GM21717 (cell line): ENCODE measurements at regions not wholly inside any gene's neighbourhood (a gene's known extent, or its start where the extent isn't known, plus 50 kb on each side); places are given as distances from the start of the nearest gene placed in this dataset.
"Not testable (repeated sequence)": the region's sequence is repeated elsewhere in the genome, so short reads cannot be mapped to it uniquely, and the experiment has no call there.

Experiments used
- ATAC-seq: cut with Tn5 transposase; IDR thresholded peaks from one replicate; pipeline ENCODE4 v1.9.1; 2021; ENCODE audit warnings: mild to moderate bottlenecking, moderate library complexity; ENCODE audit not compliant: unreplicated experiment

DNA sequence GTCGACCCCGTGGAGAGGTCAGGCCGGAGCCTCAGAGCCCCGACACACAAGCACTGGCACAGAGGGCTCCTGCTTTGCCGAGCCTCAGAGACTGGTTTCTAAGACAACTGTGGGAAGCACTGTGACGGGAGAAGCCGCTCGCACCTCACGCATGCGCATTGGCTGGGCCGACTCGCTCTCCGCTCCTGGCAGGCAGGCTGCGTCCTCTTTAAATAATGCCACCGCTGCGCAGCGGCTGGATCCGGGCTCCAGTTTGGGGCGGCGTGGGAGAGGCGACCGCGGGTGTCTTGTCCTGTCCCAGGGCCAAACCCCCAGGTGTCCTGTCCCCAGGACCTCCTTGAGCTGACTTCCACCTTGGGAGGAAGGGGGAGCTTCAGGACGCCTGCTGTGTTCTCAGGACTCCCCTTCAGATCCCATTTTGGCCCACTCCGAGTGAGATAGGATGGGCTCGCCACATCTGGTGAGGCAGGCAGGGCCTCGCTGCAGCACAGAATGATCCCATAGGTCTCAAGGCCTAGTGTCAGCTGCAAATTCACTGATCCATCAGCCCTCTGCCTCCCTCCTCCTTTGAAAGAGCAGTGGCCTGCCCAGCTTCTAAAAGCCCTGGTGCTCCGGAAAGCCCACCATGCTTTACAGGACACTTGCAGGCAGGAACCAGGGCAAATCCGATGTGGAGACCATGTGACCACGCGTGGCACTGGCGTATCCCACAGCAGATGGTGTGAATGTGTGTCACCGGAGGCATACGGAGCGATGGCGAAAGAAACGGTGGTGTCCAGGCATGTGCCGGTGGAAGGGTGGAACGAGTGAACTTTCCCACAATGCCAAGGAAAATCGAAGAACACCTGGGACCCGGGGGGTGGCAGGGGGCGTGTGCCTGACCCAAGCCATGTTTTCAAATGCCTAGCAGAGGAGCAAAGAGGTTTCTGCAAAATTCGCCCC is 169.3 kb upstream of the ZNF337 start:
- ATAC-seq, result no peak

DNA sequence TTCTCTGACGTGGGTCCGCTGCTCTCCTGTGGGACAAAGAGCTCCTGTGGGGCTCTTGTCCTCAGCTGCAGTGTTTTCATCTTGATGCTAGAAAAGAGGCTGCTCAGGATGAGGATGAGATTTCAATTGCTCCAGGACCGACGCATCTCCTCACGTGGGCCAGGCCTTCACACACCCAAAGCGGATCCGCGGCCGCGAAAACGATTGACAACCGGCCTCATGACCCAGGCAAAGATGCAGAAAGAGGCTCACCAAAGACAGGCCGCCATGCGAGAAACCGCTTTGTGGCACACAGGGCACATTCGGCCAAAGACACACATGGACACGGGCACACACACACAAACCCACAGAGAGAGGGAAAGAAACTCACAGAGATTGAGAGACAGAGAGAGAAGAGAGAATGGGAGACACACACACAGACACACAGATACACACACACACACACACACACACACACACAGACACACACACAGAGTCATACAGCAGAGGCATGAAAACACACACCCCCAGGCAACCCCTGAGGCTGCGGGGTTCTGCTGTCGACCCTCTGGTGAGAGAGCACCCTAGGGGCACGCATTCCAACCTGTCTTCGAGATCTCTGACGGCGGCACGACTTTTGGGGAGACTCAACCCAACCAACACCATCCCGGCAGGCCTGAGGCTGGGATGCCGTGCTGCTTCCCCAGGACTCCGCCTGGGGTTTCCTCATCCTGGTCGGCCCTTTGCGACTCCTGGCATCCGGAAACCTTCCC is 168.5 kb upstream of the ZNF337 start:
- not testable (repeated sequence) for ATAC-seq

- ATAC-seq, result no peak
Observed at GRCh38 chr20:25864326-25864962, 167.8 kb upstream of the ZNF337 start.

GRCh38 chr20:25863536-25864325 is 167.1 kb upstream of the ZNF337 start:
- ATAC-seq, result no peak

DNA sequence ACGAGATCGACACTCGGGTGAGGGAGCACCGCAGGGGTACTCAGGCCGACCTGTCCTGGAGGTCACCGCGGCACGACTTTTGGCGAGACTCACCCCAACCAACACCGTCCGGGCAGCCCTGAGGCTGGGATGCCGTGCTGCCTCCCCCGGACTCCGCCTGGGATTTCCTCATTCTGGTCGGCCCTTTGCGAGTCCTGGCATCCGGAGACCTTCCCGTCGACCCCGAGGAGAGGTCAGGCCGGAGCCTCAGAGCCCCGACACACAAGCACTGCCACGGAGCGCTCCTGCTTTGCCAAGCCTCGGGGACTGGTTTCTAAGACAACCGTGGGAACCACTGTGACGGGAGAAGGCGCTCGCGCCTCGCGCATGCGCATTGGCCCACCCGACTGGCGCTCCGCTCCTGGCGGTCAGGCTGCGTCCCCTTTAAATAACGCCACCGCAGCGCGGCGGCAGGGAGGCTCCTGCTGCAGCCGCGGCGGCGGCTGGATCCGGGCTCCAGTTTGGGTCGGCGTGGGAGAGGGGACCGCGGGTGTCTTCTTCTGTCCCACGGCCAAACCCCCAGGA is 166.4 kb upstream of the ZNF337 start:
- ATAC-seq, result not testable (repeated sequence)

DNA sequence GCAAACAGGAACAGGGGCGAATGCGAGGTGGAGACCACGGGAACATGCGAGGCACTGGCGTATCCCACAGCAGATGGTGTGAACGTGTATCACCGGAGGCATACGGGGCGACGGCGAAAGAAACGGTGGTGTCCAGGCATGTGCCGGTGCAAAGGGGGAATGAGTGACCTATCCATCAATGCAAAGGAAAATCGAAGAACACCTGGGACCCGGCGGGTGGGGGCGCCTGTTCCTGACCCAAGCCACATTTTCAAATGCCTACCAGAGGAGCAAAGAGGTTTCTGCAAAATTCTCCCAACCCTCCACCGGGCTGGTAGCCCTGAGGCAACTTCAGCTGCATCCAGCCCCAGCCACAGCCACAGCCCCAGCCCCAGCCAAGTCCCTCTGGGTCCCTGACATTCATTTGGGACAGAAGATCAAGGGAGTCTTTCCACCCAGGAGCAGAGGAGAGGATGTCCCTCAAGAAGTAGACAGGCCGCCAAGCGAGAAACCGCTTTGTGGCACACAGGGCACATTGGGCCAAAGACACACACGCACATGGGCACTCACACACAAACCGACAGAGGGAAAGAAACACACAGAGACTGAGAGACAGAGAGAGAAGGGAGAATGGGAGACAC is 164.0 kb upstream of the ZNF337 start:
- ATAC-seq, result no peak

DNA sequence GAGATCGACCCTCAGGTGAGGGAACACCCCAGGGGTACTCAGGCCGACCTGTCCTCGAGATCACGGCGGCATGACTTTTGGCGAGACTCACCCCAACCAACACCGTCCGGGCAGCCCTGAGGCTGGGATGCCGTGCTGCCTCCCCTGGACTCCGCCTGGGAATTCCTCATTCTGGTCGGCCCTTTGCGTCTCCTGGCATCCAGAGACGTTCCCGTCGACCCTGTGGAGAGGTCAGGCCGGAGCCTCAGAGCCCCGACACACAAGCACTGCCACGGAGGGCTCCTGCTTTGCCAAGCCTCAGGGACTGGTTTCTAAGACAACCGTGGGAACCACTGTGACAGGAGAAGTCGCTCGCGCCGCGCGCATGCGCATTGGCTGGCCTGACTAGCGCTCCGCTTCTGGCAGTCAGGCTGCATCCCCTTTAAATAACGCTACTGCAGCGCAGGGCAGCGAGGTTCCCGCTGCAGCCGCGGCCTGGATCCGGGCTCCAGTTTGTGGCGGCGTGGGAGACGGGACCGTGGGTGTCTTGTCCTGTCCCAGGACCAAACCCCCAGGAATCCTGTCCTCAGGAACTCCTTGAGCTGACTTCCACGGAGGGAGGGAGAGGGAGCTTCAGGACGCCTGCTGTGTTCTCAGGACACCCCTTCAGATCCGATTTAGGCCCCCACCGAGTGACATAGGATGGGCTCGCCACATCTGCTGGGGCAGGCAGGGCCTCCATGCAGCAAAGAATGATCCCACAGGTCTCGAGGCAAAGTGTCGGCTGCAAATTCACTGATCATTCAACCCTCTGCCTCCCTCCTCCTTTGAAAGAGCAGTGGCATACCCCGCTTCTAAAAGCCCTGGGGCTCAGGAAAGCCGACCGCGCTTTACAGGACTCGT is 163.2 kb upstream of the ZNF337 start:
- ATAC-seq, result peak; percentile 59

DNA sequence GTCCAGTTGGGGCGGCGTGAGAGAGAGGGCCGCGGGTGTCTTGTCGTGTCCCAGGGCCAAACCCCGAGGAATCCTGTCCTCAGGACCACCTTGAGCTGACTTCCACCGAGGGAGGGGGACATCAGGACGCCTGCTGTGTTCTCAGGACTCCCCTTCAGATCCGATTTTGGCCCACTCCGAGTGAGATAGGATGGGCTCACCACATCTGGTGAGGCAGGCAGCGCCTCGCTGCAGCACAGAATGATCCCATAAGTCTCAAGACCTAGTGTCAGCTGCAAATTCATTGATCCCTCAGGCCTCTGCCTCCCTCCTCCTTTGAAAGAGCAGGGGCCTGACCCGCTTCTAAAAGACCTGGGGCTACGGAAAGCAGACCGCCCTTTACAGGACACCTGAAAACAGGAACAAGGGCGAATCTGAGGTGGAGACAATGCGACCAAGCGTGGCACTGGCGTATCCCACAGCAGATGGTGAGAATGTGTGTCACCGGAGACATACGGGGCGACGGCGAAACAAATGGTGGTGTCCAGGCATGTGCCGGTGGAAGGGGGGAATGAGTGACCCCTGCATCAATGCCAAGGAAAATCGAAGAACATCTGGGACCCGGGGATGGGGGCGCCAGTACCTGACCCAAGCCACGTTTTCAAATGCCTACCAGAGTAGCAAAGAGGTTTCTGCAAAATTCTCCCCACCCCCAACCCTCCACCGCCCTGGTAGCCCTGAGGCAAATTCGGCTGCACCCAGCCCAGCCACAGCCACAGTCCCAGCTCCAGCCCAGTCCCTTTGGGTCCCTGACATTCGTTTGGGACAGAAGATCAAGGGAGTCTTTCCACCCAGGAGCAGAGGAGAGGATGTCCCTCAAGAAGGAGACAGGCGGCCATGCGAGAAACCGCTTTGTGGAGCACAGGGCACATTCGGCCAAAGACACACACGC is 162.1 kb upstream of the ZNF337 start:
- ATAC-seq, result no peak

- not testable (repeated sequence) for ATAC-seq
Observed at GRCh38 chr20:25857091-25857788, 160.6 kb upstream of the ZNF337 start.

DNA sequence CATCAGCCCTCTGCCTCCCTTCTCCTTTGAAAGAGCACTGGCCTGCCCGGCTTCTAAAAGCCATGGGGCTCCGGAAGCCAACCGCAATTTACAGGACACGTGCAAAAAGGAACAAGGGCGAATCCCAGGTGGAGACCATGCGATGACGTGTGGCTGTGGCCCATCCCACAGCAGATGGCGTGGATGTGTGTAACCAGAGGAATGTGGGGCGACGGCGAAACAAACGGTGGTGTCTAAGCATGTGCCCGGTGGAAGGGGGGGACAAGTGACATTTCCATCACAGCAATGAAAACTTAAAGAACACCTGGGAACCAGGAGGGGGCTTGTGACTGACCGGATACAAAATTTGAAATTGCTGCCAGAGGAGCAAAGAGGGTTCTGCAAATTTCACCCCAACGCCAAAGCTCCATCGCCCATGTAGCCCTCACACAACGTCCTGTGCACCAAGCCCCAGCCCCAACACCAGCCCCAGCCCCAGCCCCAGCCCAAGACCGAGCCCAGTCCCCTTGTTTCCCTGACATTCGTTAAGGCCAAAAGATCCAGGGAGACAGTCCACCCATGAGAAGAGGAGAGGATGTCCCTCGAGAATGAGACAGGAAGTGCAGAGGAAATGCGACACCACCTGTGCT is 159.7 kb upstream of the ZNF337 start:
- no peak for ATAC-seq

DNA sequence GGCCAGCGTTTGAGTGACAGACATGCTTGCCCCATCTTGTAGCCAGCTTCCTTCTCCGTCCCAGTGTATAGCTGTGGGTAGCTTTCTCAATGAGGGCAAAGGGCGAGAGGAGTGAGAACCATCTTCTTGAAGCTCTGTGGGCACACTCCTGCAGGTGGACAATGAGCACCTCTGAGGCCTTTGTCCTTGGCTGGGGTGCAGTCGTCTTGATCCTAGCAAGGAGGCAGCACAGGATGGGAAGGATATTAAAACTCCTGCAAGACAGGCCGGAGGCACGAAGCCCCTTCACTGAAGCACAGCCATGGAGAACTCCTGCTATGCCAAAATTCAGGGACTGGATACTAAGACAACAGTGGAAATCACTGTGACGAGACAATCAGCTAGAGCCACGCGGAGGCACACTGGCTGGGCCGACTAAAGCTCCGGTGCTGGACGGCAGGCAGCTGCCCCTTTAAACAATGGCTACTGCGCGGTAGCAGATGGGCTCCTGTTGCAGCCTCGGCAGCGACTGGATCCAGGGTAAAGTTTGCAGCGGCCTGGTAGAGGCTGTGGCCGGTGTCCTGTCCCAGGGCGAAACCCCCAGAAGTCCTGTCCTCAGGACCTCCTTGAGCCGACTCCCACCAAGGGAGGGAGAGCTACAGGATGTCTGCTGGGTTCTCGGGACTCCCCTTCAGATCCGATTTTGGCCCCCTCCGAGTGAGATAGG is 159.0 kb upstream of the ZNF337 start:
- ATAC-seq, result not testable (repeated sequence)

DNA sequence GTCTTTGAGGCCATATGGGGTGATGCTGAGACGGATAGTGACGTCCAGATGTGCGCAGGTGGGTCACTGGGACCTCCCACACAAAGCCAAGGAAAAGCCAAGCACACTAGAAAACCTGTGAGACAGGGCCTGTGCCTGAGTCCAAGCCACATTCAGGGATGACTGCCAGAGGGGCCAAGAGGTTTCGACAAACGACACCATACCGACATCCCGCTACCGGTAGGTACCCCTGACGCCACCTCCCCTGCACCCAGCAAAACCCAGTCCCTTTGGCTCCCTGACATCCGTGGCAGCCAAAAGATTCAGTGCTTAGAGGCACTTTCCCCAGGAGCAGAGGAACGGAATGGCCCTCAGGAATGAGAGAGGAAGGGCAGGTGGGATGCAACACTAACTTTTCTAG is 158.0 kb upstream of the ZNF337 start:
- not testable (repeated sequence) for ATAC-seq

- ATAC-seq, result peak; percentile 76
Observed at GRCh38 chr20:25853718-25854388, 157.2 kb upstream of the ZNF337 start.

DNA sequence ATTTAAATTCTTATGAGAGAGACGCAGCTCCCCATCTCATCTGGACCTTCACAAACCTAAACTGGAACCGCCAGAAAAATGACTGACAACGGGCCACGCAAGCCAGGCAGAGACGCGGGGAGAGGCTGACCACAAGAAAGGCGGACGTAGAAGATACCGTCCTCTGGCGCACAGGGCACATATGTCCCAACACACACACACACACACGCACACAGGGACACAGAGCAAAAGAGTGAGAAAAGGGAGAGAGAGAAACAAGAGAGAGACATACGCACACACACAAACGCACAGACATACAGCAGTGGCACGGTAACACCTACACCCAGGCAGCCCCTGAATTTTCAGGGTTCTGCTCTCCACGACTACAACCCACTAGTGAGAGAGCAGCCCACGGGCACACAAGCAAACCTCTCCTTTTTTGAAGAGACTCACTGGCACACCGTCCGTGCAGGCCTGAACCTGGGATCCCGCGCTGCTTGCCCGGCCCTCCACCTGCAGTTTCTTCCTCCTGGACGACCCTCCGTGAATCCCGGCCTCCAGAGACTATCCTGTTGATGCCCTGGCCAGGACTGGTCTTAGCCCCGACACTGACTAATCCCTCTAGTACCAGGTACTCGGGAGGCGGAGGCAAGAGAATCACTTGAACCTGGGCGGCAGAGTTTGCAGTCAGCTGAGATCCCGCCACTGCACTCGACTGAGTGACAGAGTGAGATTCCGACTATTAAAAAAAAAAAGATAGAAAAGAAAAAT is 156.5 kb upstream of the ZNF337 start:
- not testable (repeated sequence) for ATAC-seq

GRCh38 chr20:25850133-25850532 is 153.5 kb upstream of the ZNF337 start:
- ATAC-seq, result not testable (repeated sequence)
